ENCODE measurements at regions not wholly inside any gene's neighbourhood (a gene's known extent, or its start where the extent isn't known, plus 50 kb on each side); places are given as distances from the start of the nearest gene placed in this dataset.

- WGBS (ENCODE audit: insufficient coverage, insufficient replicate concordance, low lambda C conversion rate, missing lambda C conversion rate): 27% methylated on average over 2 of the region's 2 CpGs
- Histone ChIP-seq H3K9ac (ENCODE audit: control insufficient read depth, insufficient read depth, low read length) (no peak overlapping the region), H3K27ac (ENCODE audit: control insufficient read depth, insufficient read depth) (no peak overlapping the region), H3K79me2 (ENCODE audit: control insufficient read depth, insufficient read depth, low read length) (no peaks in the 10 kb centered on the region), H4K20me1 (ENCODE audit: control insufficient read depth, insufficient read depth) (no peaks in the 10 kb centered on the region), H3K4me3 (no peak overlapping the region), H3K4me1 (ENCODE audit: control insufficient read depth, insufficient read depth, low read length) (no peaks in the 10 kb centered on the region), H3K36me3 (ENCODE audit: control insufficient read depth in 2 of 2, insufficient read depth in 2 of 2, low read length in 1 of 2) (no peaks in the 10 kb centered on the region), H3K9me3 (replicated peaks; ENCODE audit: control insufficient read depth, insufficient read depth, low read length) (no peaks in the 10 kb centered on the region), H2AFZ (ENCODE audit: control insufficient read depth, low read depth, low read length) (no peak overlapping the region), H3K27me3 (replicated peaks in 1 of 2; ENCODE audit: control insufficient read depth in 2 of 2, insufficient read depth in 2 of 2, low read length in 1 of 2) (no peaks in the 10 kb centered on the region; a peak in 1 of 4 replicates), H3K4me2 (ENCODE audit: control insufficient read depth, insufficient read depth) (no peak overlapping the region)
- DNase-seq (ENCODE audit: low read depth, low spot score) (no peak), FAIRE-seq (no peak), ATAC-seq (no peak)
- TF ChIP-seq KAT2A (conservative IDR thresholded peaks at IDR 0.05; ENCODE audit: control insufficient read depth, low read depth, low read length) (no peak), MEF2A (IDR thresholded peaks at IDR 0.05; ENCODE audit: insufficient read depth, low read depth, low read length) (peak; percentile 29; the same call in 1 of the 2 replicates)
- intact Hi-C loops (cut with micrococcal nuclease; ENCODE audit: unreplicated experiment): no loop called here
- in situ Hi-C loops (cut with MboI): no loop called here
- ChIA-PET RAD21 (ENCODE audit: unreplicated experiment) (no interaction called here), SMC1A (ENCODE audit: uncharacterized antibody, unreplicated experiment) (no interaction called here), POLR2A (no interaction called here), CTCF (no interaction called here)
- no TSS peak for BruUV-seq (replicated peaks)
Observed at GRCh38 chr6:71486461-71486860, 197.8 kb downstream of the OGFRL1 start.

GRCh38 chr6:71488186-71488585, 199.6 kb downstream of the OGFRL1 start:
- 24% methylated on average over 4 of the region's 4 CpGs for WGBS (ENCODE audit: insufficient coverage, insufficient replicate concordance, low lambda C conversion rate, missing lambda C conversion rate)
- FAIRE-seq: no peak
- no TSS peak for BruUV-seq (replicated peaks)

More at GRCh38 chr6:71488186-71488585, 199.6 kb downstream of the OGFRL1 start:
- Histone ChIP-seq H3K9me3 (replicated peaks; ENCODE audit: control insufficient read depth, insufficient read depth, low read length) (no peaks in the 10 kb centered on the region), H4K20me1 (ENCODE audit: control insufficient read depth, insufficient read depth) (no peaks in the 10 kb centered on the region), H3K4me3 (no peak overlapping the region), H3K4me2 (ENCODE audit: control insufficient read depth, insufficient read depth) (no peak overlapping the region), H2AFZ (ENCODE audit: control insufficient read depth, low read depth, low read length) (no peak overlapping the region), H3K27me3 (replicated peaks in 1 of 2; ENCODE audit: control insufficient read depth in 2 of 2, insufficient read depth in 2 of 2, low read length in 1 of 2) (no peaks in the 10 kb centered on the region; a peak in 1 of 4 replicates), H3K79me2 (ENCODE audit: control insufficient read depth, insufficient read depth, low read length) (no peaks in the 10 kb centered on the region), H3K9ac (ENCODE audit: control insufficient read depth, insufficient read depth, low read length) (no peak overlapping the region), H3K36me3 (ENCODE audit: control insufficient read depth in 2 of 2, insufficient read depth in 2 of 2, low read length in 1 of 2) (no peaks in the 10 kb centered on the region), H3K27ac (ENCODE audit: control insufficient read depth, insufficient read depth) (no peak overlapping the region), H3K4me1 (ENCODE audit: control insufficient read depth, insufficient read depth, low read length) (no peaks in the 10 kb centered on the region)
- ChIA-PET CTCF (no interaction called here), SMC1A (ENCODE audit: uncharacterized antibody, unreplicated experiment) (interaction anchor here (1.0 kb wide), 1 partner anchor 103 kb away, joined by 4 read pairs; no protein-coding TSS in a partner anchor), POLR2A (no interaction called here), RAD21 (ENCODE audit: unreplicated experiment) (no interaction called here)
- TF ChIP-seq CHD4 (IDR thresholded peaks at IDR 0.05) (no peak), DPF2 (IDR thresholded peaks at IDR 0.05) (no peak), CBX5 (IDR thresholded peaks at IDR 0.05; ENCODE audit: low read depth) (no peak), NR2C2 (IDR thresholded peaks at IDR 0.05; ENCODE audit: borderline replicate concordance, control insufficient read depth, insufficient read length, low read depth) (no peak), BCLAF1 (IDR thresholded peaks at IDR 0.05) (no peak), ZSCAN29 (IDR thresholded peaks at IDR 0.05) (no peak), NFYA (IDR thresholded peaks at IDR 0.05; ENCODE audit: borderline replicate concordance, low read depth, low read length) (no peak), BCL11A (IDR thresholded peaks at IDR 0.05; ENCODE audit: low read depth, low read length) (no peak), PBX3 (IDR thresholded peaks at IDR 0.05; ENCODE audit: insufficient replicate concordance, low read depth, low read length) (no peak), ZNF24 (IDR thresholded peaks at IDR 0.05) (no peak), PML (IDR thresholded peaks at IDR 0.05; ENCODE audit: low read length) (no peak), CBX3 (IDR thresholded peaks at IDR 0.05; ENCODE audit: borderline replicate concordance, low read depth) (no peak), GATAD2B (conservative IDR thresholded peaks at IDR 0.05; ENCODE audit: low read depth) (no peak), NR2C1 (IDR thresholded peaks at IDR 0.05) (no peak), MTA3 (IDR thresholded peaks at IDR 0.05; ENCODE audit: borderline replicate concordance, low read length) (no peak)
- in situ Hi-C loops (cut with MboI) (no loop called here), intact Hi-C loops (cut with micrococcal nuclease; ENCODE audit: unreplicated experiment) (no loop called here)
- no peak for DNase-seq (ENCODE audit: low read depth, low spot score)
- ATAC-seq: no peak
